AG04450 (cell line): ENCODE measurements at regions not wholly inside any gene's neighbourhood (a gene's known extent, or its start where the extent isn't known, plus 50 kb on each side); places are given as distances from the start of the nearest gene placed in this dataset.

Experiments
- CTCF ChIA-PET: fragments of 300-600, 350-600 bp; formaldehyde crosslinking; extraction: SDS; loops from one replicate; lab custom pipeline; 2022; ENCODE audit warnings: antibody characterized with exemption, inconsistent platforms; lab: Charles Lee
- POLR2A ChIA-PET: fragments of 350-600 bp; formaldehyde crosslinking; extraction: SDS; loops from one replicate; lab custom pipeline; 2021; ENCODE audit warnings: antibody characterized with exemption, inconsistent platforms; lab: Yijun Ruan, JAX
- DNase-seq: peaks from one replicate; pipeline ENCODE4 v3.0.0-alpha.2; 2011; ENCODE audit warnings: low read depth, low spot score
- H3K27ac ChIP-seq: one replicate; pipeline ENCODE4 v1.5.1; 2012; ENCODE audit warnings: low read depth, low read length, control low read depth
- H3K27me3 ChIP-seq: one replicate; pipeline ENCODE4 v1.6.0; 2012; ENCODE audit warnings: low read length; ENCODE audit not compliant: control insufficient read depth, insufficient read depth
- H3K4me3 ChIP-seq: 2 replicates; pipeline ENCODE4 v1.5.1; 2011; ENCODE audit warnings: mild to moderate bottlenecking, low read depth, low read length, control low read depth
- H3K9me3 ChIP-seq: 2 replicates; pipeline ENCODE4 v1.5.1; 2012; ENCODE audit warnings: low read length; ENCODE audit not compliant: control insufficient read depth, insufficient read depth
- TF ChIP-seq, protein P1 (sequence below): IDR thresholded peaks from 2 replicates; pipeline ENCODE4 v1.5.1; 2011; ENCODE audit warnings: low read depth, low read length, control low read depth, inconsistent platforms

DNA sequence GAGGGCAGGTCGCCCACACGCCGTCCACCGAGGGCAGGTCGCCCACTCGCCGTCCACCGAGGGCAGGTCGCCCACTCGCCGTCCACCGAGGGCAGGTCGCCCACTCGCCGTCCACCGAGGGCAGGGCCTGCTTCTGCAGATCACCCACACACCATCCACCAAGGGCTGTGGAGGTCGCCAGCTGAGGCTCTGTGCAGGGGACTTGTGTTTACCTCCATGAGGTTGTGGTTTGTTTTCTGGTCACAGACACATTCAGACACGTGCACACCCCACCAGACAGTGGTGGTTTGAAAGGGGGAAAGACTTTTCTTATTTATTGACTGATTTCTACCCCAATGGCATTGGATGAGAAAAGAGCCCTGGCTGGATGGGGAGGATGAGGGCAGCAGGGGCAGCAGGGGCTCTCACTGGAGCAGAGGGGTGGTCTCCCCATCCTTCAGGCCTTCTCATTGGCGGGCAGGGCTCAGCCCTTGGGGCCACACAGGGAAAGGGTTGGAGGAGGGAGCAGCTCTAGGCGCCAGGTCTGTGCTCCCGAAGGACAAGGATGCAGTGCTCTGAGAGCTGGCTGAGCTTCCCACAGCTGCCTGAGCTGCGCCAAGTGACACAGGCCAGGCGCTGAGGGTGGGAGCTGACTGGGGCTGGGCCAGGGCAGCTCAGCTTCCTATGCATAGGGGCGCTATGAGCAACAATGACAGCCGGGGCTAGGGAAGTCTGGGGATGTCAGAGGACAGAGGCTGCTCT is 252.6 kb upstream of the B3GAT1 start:
- CTCF ChIA-PET: no interaction called here
- peaks cover 81% of the 10 kb centered on the region for H3K9me3 ChIP-seq

DNA sequence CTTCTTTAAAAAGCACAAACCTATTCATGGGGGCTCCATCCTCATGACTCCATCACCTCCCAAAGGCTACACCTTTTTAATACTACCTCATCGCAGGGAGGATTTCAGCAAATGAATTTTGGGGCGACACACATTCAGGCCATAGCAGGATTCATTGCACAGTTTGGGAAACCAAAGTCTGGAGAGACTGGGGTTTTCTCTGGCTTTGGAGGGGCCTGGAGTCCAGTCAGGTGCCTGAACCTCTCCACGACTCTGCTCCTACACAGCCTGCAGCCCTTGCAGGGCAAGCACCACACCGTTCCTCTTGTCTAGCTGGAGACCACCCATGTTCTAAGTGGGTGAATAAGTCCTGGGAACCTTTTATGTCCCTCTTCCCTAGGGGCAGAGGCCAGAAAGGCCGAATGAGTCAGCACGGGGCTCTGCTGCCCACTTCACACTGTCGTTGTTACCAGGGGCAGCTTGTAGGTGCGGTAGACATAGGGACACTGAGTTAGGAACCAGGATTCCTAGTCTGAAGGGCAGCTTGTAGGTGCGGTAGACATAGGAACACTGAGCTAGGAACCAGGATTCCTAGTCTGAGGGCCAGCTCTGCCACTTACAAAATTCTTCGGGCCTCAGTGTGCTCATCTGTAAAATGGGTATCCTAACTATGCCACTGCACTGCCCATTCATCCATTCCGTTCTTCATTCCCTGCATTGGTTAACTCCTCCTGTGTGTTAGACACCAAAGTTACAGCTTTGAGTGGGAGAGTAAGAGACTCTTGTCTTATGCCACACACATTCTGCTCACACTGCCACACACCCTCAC is 251.7 kb upstream of the B3GAT1 start:
- no peak for DNase-seq
- CTCF ChIA-PET: no interaction called here
- TF ChIP-seq, protein P1, sequence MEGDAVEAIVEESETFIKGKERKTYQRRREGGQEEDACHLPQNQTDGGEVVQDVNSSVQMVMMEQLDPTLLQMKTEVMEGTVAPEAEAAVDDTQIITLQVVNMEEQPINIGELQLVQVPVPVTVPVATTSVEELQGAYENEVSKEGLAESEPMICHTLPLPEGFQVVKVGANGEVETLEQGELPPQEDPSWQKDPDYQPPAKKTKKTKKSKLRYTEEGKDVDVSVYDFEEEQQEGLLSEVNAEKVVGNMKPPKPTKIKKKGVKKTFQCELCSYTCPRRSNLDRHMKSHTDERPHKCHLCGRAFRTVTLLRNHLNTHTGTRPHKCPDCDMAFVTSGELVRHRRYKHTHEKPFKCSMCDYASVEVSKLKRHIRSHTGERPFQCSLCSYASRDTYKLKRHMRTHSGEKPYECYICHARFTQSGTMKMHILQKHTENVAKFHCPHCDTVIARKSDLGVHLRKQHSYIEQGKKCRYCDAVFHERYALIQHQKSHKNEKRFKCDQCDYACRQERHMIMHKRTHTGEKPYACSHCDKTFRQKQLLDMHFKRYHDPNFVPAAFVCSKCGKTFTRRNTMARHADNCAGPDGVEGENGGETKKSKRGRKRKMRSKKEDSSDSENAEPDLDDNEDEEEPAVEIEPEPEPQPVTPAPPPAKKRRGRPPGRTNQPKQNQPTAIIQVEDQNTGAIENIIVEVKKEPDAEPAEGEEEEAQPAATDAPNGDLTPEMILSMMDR: no peak

More for the DNA sequence above, 252.6 kb upstream of the B3GAT1 start:
- Histone ChIP-seq H3K27ac (no peak overlapping the region), H3K27me3 (no peaks in the 10 kb centered on the region), H3K4me3 (no peak overlapping the region)
- POLR2A ChIA-PET: no interaction called here
- no peak for DNase-seq
- TF ChIP-seq, protein P1: no peak

DNA sequence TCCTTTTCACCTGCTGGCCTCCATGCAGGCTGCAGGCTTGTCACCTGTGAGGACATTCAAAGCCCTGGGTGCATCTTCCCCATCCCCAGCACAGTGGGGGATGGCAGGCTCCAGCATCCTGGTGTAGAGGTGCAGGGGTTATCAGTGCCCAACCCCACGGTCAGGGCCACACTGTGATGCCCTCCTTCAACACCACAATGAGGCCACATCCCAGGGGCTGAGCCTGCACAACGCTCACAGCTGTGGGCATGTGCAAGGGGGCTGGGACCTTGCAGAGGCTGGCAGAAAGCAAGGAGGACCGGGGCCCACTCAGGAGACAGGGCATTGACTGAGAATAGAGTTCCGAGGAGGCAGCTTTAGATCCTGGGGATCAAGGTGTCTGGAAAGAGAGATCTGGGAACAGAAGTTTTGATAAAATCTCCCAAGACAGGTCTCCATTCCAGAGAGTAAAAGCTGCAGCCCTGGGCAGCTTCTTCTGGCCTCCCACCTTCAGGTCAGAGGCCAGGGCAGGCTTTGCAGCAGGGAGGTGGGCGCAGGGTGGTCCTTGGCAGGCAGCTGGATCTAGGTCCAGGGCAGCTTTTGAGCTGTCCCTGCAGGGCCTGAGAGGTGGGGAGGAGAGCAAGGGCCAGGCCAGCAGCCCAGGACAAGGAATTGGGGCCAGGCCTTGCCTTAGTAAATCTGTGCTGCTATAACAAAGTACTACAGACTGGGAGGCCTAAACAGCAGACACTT is 250.8 kb upstream of the B3GAT1 start:
- peaks cover 78% of the 10 kb centered on the region for H3K9me3 ChIP-seq
- CTCF ChIA-PET: no interaction called here

More for the DNA sequence above, 251.7 kb upstream of the B3GAT1 start:
- POLR2A ChIA-PET: no interaction called here
- no peak overlapping the region for H3K4me3 ChIP-seq
- no peaks in the 10 kb centered on the region for H3K27me3 ChIP-seq
- no peak overlapping the region for H3K27ac ChIP-seq
- peaks cover 78% of the 10 kb centered on the region for H3K9me3 ChIP-seq

DNA sequence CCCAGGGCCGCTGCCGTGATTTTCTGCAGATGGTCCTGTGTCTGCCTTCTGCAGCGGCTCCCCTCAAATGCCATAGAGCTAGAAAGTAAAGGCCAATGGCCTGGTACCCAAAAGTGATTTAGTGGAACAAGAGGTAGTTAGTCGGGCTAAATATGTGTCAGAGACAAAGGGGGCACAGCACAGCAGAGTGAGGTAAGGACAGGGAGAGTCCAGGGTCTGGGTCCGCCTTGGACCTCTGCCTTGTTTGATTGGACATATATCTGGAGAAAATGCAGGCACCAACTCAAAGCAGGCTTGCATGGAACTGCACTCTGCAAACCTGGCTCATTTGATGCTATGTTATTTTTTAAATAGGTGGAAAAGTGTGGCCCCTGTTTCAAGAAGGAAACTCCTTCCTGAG is 249.6 kb upstream of the B3GAT1 start:
- ChIA-PET POLR2A (no interaction called here), CTCF (no interaction called here)
- no peak for DNase-seq
- peaks cover 78% of the 10 kb centered on the region for H3K9me3 ChIP-seq
- TF ChIP-seq, protein P1: no peak
- no peak overlapping the region for H3K27ac ChIP-seq
- H3K4me3 ChIP-seq: no peak overlapping the region
- no peaks in the 10 kb centered on the region for H3K27me3 ChIP-seq

More for the DNA sequence above, 250.8 kb upstream of the B3GAT1 start:
- Histone ChIP-seq H3K27ac (no peak overlapping the region), H3K4me3 (no peak overlapping the region), H3K27me3 (no peaks in the 10 kb centered on the region)
- TF ChIP-seq, protein P1: no peak
- POLR2A ChIA-PET: no interaction called here
- no peak for DNase-seq
